SHP77 (cell line): ENCODE measurements at regions not wholly inside any gene's neighbourhood (a gene's known extent, or its start where the extent isn't known, plus 50 kb on each side); places are given as distances from the start of the nearest gene placed in this dataset.
A peak's percentile ranks its signal among the peaks of the same experiment; 100 is the strongest.
"Not testable (repeated sequence)": the region's sequence is repeated elsewhere in the genome, so short reads cannot be mapped to it uniquely, and the experiment has no call there.

Source experiments
- DNase-seq, 2 experiments: peaks; one replicate each; lab custom pipeline; 2025; lab: John Stamatoyannopoulos, UW

DNA sequence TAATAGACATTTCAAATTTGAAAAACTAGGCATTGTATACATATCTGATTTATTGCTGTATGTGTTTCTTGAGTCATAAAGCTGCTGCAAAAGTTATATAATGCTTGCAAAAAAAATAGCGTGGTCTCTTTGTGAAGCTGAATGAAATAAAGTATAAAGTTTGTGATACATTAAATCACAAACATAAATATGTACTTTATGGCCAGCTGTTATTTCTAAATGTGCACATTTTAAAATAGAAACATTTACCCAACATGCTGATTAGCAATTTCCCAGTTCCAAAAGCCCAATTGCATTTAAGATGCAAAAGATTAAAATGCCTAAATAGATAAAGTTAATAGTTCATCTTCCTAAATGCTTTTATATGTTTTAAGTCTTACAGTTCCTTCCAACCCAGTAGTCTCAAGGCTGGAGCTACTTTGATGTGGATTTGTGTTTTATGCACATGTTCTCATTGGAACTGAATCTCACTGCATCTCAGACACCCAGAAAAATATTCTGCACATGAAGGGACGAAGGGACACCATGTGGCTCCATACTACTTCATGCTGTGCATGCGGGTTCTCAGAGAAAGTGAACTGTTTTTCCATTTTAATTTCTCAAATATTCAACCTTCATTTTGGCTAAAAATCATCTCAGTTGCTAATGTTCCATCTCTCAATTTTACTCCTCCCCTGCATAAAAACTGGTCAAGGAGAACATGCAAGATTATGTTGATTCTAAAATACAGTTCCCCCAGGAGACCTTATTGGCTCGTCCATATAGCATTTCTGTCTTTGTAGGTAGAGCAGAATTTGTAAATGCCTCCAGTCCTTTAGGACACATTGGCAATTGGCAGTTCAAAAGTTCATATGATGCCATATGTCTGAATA lies 304.6 kb downstream of the MTX2 start:
- DNase-seq, result no peak

DNA sequence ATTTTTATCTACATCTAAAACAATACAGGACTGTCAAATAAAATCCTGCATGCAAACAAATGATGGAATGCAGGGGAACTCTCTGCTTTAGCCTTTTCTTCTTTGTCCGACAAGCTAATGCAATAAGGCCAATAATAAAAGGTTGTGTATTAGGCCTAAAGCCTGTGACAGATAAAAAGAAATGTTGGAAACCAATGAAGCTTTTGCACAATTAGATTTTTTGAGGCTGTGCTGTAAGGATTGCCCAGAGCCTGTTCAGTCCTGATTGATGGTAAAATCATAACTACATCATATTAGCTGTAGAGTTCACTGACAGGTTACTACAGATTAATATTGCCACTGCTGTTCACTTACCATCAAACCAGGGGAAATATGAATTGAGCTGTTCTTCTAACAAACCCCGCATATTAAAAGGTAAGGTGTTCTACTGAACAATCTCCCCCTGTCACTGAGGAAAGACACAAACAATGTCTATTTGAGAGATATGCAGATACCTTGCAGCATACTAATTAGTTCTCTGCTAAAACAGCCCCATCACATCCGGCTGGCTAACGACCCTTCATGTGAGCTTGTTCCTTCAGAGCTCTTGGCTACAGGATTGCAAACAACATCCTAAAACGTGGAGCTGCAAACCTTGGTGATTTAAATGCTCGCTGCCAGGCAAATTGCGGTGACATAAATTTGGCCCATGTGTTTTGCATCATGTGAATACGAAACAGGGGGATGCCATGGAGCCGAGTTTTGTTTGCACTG lies 305.4 kb downstream of the MTX2 start:
- no peak for DNase-seq

DNA sequence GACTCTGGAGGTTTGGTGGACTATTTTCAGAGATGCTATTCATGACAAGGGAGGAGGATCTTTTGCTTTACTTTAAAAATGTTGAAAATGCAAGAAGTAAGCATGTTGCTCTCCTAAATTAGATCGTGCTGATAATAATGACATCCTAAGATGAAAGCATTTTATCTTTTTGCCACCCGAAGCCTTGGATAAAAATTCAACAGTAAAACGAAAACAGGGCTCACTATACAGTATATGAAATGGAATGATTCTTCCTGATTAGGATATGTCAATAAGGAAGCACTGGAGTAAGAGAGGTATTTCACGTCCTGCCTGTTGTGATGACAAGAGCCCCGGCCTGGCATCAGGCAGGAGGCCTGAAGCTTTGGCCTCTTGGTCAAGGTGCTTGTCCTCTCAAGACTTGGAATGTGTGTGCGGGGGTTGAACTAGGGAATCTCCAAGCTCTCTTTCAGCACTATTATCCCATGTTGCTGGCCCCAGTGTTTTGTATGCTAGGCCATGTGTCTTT lies 306.0 kb downstream of the MTX2 start:
- no peak for DNase-seq

- no peak for DNase-seq
These were observed 307.8 kb downstream of the MTX2 start for GRCh38 chr2:176577054-176577453.

DNA sequence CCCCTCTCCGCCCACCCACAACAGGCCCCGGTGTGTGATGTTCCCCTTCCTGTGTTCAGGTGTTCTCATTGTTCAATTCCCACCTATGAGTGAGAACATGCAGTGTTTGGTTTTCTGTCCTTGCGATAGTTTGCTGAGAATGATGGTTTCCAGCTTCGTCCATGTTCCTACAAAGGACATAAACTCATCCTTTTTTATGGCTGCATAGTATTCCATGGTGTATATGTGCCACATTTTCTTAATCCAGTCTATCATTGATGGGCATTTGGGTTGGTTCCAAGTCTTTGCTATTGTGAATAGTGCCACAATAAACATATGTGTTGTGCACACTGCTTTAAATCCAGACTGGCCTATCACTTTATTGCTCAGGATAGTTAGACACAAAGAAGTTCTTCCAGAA lies 309.1 kb downstream of the MTX2 start:
- DNase-seq, result not testable (repeated sequence)

- DNase-seq, result no peak
These were observed 310.4 kb downstream of the MTX2 start for GRCh38 chr2:176579608-176580007.

DNA sequence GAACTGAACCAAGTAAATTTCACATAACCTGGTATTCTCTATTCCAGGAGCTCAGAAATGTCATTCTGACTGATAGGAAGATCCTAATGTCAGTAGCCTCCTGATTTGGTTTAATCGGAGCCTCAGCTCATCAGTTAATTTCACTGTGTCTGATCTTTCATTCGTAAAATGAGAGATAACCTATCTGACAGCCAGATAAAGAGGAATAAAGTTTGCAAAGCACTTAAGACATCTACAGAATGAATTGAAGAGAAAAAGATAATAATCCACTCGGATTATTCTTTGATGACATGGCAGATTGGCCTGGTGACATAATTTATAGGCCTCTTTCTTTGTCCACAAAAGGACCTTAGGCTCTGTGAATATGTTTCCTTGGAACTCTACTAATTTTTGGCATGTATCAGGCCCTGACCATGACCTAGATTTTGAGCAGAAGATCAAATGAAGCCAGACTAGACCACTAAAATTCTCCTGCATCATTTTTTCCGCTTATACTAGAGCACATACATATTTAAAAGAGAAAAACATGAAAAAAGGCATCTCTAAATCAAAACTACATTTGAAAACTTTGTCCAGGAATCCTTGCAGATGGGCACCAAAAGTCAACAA lies 312.4 kb downstream of the MTX2 start:
- DNase-seq, result no peak

- no peak for DNase-seq
These were observed 312.9 kb downstream of the MTX2 start for GRCh38 chr2:176582176-176582575.

DNA sequence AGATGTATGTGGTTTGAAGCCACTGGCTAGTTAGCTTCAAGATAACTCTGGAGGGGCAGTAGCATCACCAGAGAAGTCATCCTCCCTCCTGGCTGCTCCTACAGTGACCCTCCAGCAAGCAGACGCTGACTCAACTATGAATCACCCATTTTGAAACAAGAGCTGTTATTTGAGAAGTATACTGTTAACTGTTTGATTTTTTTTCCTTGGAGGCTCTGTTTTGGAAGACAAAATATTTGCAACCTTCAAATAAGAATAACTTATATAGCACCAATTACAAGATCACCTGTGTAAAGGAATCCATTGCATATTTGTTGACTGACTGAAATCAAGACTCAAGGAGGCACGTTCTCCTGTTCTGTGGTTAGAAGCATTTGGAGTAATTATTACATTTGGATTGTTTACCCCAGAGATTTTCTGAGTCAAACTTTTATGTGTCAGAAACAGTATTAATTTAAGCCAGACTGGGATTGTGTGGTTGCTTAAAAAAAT lies 313.8 kb downstream of the MTX2 start:
- DNase-seq, result no peak

- no peak for DNase-seq
These were observed 314.4 kb downstream of the MTX2 start for GRCh38 chr2:176583607-176584006.

GRCh38 chr2:176584333-176584732 lies 315.1 kb downstream of the MTX2 start:
- DNase-seq, result no peak

- no peak for DNase-seq
These were observed 316.0 kb downstream of the MTX2 start for GRCh38 chr2:176585291-176585690.

GRCh38 chr2:176585791-176586190 lies 316.5 kb downstream of the MTX2 start:
- no peak for DNase-seq

- no peak for DNase-seq
These were observed 320.0 kb downstream of the MTX2 start for GRCh38 chr2:176589287-176589686.

DNA sequence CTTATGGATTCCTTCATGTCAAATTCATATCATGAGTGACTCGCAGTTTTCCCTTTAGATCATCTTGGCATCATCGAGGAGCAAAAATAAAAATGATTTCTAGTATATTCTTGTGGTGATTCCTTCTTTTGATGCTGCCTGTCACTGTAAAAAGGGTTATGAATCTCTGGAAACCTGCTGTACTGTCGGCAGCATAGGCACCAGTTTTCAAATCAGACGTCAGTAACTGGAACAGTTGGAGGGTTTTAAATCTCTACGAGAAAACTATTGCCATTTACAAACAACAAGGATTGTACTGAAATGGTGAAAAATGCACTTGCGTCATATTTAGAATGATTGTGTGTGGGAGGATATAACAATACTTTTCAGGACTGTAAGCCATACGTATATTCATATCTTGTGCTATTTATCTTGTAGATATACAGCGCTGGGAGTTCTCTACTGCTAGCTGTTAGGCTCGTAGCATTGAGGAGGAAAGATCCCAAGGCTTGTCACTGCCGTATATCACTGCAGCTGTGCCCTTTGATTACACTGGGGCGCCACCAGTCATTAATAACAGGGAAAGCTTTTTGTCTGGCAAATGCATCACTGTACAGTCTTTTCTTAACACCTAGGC lies 320.7 kb downstream of the MTX2 start:
- peak in 1 of 2 experiments; percentile 8 for DNase-seq

DNA sequence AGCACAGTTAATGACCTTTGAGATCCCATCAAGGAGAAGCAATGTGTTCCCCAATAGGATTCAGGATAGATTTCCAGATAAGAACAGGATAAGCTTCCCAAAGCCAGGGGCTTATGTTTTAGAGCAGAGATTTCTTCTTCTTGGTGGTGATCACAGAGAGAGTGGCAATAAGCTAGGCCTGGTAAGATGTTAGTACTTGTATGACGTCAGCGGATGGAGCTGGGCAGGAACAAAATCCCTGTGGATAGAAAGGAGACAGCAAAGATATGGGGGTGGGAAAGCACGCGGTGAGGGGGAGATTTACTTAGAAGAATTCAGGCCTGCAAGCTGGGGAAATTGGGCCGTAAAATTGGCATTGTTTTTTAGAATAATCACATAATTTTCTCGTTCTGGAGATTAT lies 323.0 kb downstream of the MTX2 start:
- DNase-seq, result no peak

GRCh38 chr2:176595986-176596385 lies 326.7 kb downstream of the MTX2 start:
- DNase-seq, result no peak

DNA sequence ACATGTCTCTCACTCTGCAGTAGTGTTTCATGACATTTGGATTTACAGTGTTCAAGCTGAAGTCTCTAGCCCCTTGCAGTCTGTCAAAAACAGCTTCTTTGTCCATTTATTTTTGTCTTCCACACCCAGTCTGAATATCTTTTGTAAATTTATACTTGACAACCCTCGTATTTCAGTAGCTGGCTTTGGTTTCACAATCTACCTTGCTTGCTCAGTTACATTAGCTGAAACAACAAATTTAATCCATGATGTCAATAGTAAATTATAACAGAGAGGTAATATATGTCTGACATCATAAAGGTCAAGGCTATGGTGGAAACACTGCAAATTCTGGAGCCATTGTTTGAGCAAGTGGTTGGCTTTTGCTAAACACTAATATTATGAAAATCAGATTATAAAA lies 328.7 kb downstream of the MTX2 start:
- no peak for DNase-seq

GRCh38 chr2:176598351-176598750 lies 329.1 kb downstream of the MTX2 start:
- DNase-seq, result no peak

GRCh38 chr2:176599796-176600485 lies 330.7 kb downstream of the MTX2 start:
- no peak for DNase-seq

DNA sequence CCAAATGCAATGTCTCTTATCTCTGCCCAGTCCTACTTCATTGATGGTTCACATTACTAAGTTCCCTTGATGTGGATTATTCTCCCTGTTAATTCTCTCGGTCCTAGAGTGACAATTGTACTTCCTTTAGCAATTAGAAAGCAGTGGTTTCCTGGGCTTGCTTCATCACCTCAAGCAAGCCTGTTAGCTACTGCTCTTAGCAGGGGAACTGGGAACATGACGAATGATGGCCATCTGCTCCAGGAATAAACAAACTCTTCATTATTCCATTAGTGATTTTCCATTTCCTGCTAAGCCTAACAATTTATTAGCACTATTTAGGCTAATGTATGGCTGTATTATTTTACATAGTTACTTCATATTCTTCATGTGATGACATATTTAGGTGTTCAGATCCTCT lies 331.8 kb downstream of the MTX2 start:
- no peak for DNase-seq
